Fibroblast of lung (primary cell): ENCODE measurements at regions not wholly inside any gene's neighbourhood (a gene's known extent, or its start where the extent isn't known, plus 50 kb on each side); places are given as distances from the start of the nearest gene placed in this dataset.

Experiments used
- DNase-seq, 2 donors: peaks; one replicate each; pipeline versions ENCODE4 v3.0.0 to v3.0.0-alpha.2; 2010; ENCODE audit warnings: low read depth in 2 of 2
- H2AFZ ChIP-seq: 2 replicates; pipeline ENCODE4 v1.5.1; 2012; ENCODE audit warnings: low read length, control low read depth, inconsistent platforms
- H3K27ac ChIP-seq: 2 replicates; pipeline ENCODE4 v1.5.1; 2011; ENCODE audit warnings: low read length, control low read depth; ENCODE audit not compliant: insufficient read depth
- H3K27me3 ChIP-seq: 2 replicates; pipeline ENCODE4 v1.5.1; 2011; ENCODE audit warnings: mild to moderate bottlenecking, low read length; ENCODE audit not compliant: control insufficient read depth, insufficient read depth
- H3K36me3 ChIP-seq: 2 replicates; pipeline ENCODE4 v1.5.1; 2011; ENCODE audit warnings: low read length; ENCODE audit not compliant: control insufficient read depth, insufficient read depth
- H3K4me1 ChIP-seq: 2 replicates; pipeline ENCODE4 v1.5.1; 2011; ENCODE audit warnings: low read length; ENCODE audit not compliant: control insufficient read depth, insufficient read depth; ENCODE audit errors: extremely low read depth
- H3K4me2 ChIP-seq: 2 replicates; pipeline ENCODE4 v1.5.1; 2011; ENCODE audit warnings: low read length, control low read depth; ENCODE audit not compliant: insufficient read depth; ENCODE audit errors: extremely low read depth
- H3K4me3 ChIP-seq, 4 experiments: fragments of 200-600 bp in 1 of 4; sonication (generic) in 1 of 4; replicated peaks in 1 of 4; 2 replicates each; pipeline ENCODE4 v1.5.1; 2011 to 2016; ENCODE audit warnings: low read length in 4 of 4, low read depth in 3 of 4, mild to moderate bottlenecking in 3 of 4, control low read depth in 2 of 4, inconsistent platforms in 1 of 4, mixed read lengths in 1 of 4; ENCODE audit not compliant: insufficient read depth in 1 of 4; ENCODE audit errors: control extremely low read depth in 1 of 4
- H3K79me2 ChIP-seq: 2 replicates; pipeline ENCODE4 v1.5.1; 2012; ENCODE audit warnings: mild to moderate bottlenecking, low read length, inconsistent platforms; ENCODE audit not compliant: control insufficient read depth, insufficient read depth
- H3K9ac ChIP-seq: 2 replicates; pipeline ENCODE4 v1.5.1; 2011; ENCODE audit warnings: mild to moderate bottlenecking, low read length, control low read depth; ENCODE audit not compliant: insufficient read depth
- H3K9me3 ChIP-seq: 2 replicates; pipeline ENCODE4 v1.5.1; 2012; ENCODE audit warnings: low read depth, low read length; ENCODE audit not compliant: control insufficient read depth, insufficient read depth
- H4K20me1 ChIP-seq: 2 replicates; pipeline ENCODE4 v1.5.1; 2011; ENCODE audit warnings: low read length; ENCODE audit not compliant: control insufficient read depth, insufficient read depth; ENCODE audit errors: extremely low read depth
- CTCF ChIP-seq, 2 donors: IDR thresholded peaks in 1 of 2; conservative IDR thresholded peaks in 1 of 2; 1 replicate in 1 of 2; 2 replicates in 1 of 2; pipeline ENCODE4 v1.5.1; 2011 to 2012; ENCODE audit warnings: low read length in 2 of 2, control low read depth in 1 of 2, inconsistent platforms in 1 of 2, low read depth in 1 of 2, mild to moderate bottlenecking in 1 of 2
- EZH2 ChIP-seq: IDR thresholded peaks from 2 replicates; pipeline ENCODE4 v1.5.1; 2012; ENCODE audit warnings: low read length, control low read depth, mild to moderate bottlenecking; ENCODE audit errors: missing control alignments

GRCh38 chr1:229871078-229871676, 195.9 kb upstream of the GALNT2 start:
- TF ChIP-seq EZH2 (no peak), CTCF (conservative IDR thresholded peaks at IDR 0.05 in 1 of 2, IDR thresholded peaks at IDR 0.05 in 1 of 2; ENCODE audit: low read depth in 1 of 2, low read length in 2 of 2) (no peak)

GRCh38 chr1:229874136-229874535, 192.9 kb upstream of the GALNT2 start:
- no peak overlapping the region for H3K27ac ChIP-seq
- H2AFZ ChIP-seq, result no peak overlapping the region
- H3K9ac ChIP-seq, result no peak overlapping the region
- TF ChIP-seq CTCF (conservative IDR thresholded peaks at IDR 0.05 in 1 of 2, IDR thresholded peaks at IDR 0.05 in 1 of 2; ENCODE audit: low read depth in 1 of 2, low read length in 2 of 2) (no peak), EZH2 (no peak)
- no peaks in the 10 kb centered on the region for H3K9me3 ChIP-seq
- no peak overlapping the region for H3K4me3 ChIP-seq
- peak in 1 of 2 donors; percentile 34 for DNase-seq
- H3K4me2 ChIP-seq, result no peak overlapping the region
- no peaks in the 10 kb centered on the region for H3K36me3 ChIP-seq
- H3K27me3 ChIP-seq, result no peaks in the 10 kb centered on the region
- H4K20me1 ChIP-seq, result no peaks in the 10 kb centered on the region
- no peaks in the 10 kb centered on the region for H3K4me1 ChIP-seq
- H3K79me2 ChIP-seq, result no peaks in the 10 kb centered on the region

More at GRCh38 chr1:229871078-229871676, 195.9 kb upstream of the GALNT2 start:
- no peaks in the 10 kb centered on the region for H3K36me3 ChIP-seq
- no peaks in the 10 kb centered on the region for H3K4me1 ChIP-seq
- no peaks in the 10 kb centered on the region for H3K79me2 ChIP-seq
- no peak overlapping the region for H3K27ac ChIP-seq
- DNase-seq, result no peak
- no peaks in the 10 kb centered on the region for H4K20me1 ChIP-seq
- no peak overlapping the region for H3K9ac ChIP-seq
- H3K9me3 ChIP-seq, result no peaks in the 10 kb centered on the region
- no peak overlapping the region for H2AFZ ChIP-seq
- H3K4me3 ChIP-seq, result no peak overlapping the region
- no peaks in the 10 kb centered on the region for H3K27me3 ChIP-seq
- no peak overlapping the region for H3K4me2 ChIP-seq

- Histone ChIP-seq H3K9ac (no peak overlapping the region), H3K4me2 (no peak overlapping the region)
These were observed 192.4 kb upstream of the GALNT2 start for GRCh38 chr1:229874609-229875008.

More at GRCh38 chr1:229874609-229875008, 192.4 kb upstream of the GALNT2 start:
- Histone ChIP-seq H3K4me1 (no peaks in the 10 kb centered on the region), H3K27me3 (no peaks in the 10 kb centered on the region), H3K79me2 (no peaks in the 10 kb centered on the region), H3K36me3 (no peaks in the 10 kb centered on the region), H3K9me3 (no peaks in the 10 kb centered on the region), H3K4me3 (no peak overlapping the region), H2AFZ (no peak overlapping the region), H4K20me1 (no peaks in the 10 kb centered on the region), H3K27ac (no peak overlapping the region)
- no peak for DNase-seq
- no peak for TF ChIP-seq CTCF (conservative IDR thresholded peaks at IDR 0.05 in 1 of 2, IDR thresholded peaks at IDR 0.05 in 1 of 2; ENCODE audit: low read depth in 1 of 2, low read length in 2 of 2)
- no peak for TF ChIP-seq EZH2
